CD8-positive, alpha-beta memory T cell (primary cell): ENCODE measurements at regions not wholly inside any gene's neighbourhood (a gene's known extent, or its start where the extent isn't known, plus 50 kb on each side); places are given as distances from the start of the nearest gene placed in this dataset.

Experiments
- CTCF ChIA-PET: fragments of 350-600 bp; sonication (Branson Sonifier 250); formaldehyde crosslinking; loops from one replicate; lab custom pipeline; 2021; ENCODE audit warnings: antibody characterized with exemption; lab: Charles Lee
- POLR2A ChIA-PET: fragments of 350-600 bp; sonication (Branson Sonifier 250); formaldehyde crosslinking; loops from one replicate; lab custom pipeline; 2021; ENCODE audit warnings: antibody characterized with exemption; lab: Charles Lee
- DNase-seq, 5 donors: peaks; one replicate each; pipeline versions ENCODE4 v3.0.0 to v3.0.0-alpha.2; 2020 to 2022; ENCODE audit warnings: mixed read lengths in 1 of 5
- H3K27ac ChIP-seq: one replicate; pipeline ENCODE4 v1.7.0; 2013; ENCODE audit warnings: low read depth, mild to moderate bottlenecking, low read length, moderate library complexity
- H3K27me3 ChIP-seq: 2 replicates; pipeline ENCODE4 v1.7.0; 2013; ENCODE audit warnings: low read length, mild to moderate bottlenecking; ENCODE audit not compliant: insufficient read depth, poor library complexity, severe bottlenecking
- H3K36me3 ChIP-seq: 2 replicates; pipeline ENCODE4 v1.7.0; 2013; ENCODE audit warnings: mild to moderate bottlenecking, low read length, moderate library complexity; ENCODE audit not compliant: insufficient read depth
- H3K4me1 ChIP-seq: 2 replicates; pipeline ENCODE4 v1.7.0; 2013; ENCODE audit warnings: mild to moderate bottlenecking, low read length, moderate library complexity; ENCODE audit not compliant: insufficient read depth
- H3K4me3 ChIP-seq: 2 replicates; pipeline ENCODE4 v1.7.0; 2013; ENCODE audit warnings: mild to moderate bottlenecking, low read length
- H3K9me3 ChIP-seq: 2 replicates; pipeline ENCODE4 v1.7.0; 2013; ENCODE audit warnings: mild to moderate bottlenecking, low read length
- H3K27ac Mint-ChIP-seq, 8 donors: one replicate each; pipeline ENCODE4 v1.8.0; 2020 to 2021; ENCODE audit warnings: mixed read lengths in 8 of 8, mild to moderate bottlenecking in 6 of 8, inconsistent platforms in 3 of 8, moderate library complexity in 3 of 8
- H3K27me3 Mint-ChIP-seq, 2 donors: one replicate each; pipeline ENCODE4 v1.8.0; 2020 to 2021; ENCODE audit warnings: mixed read lengths in 2 of 2, mild to moderate bottlenecking in 1 of 2, moderate library complexity in 1 of 2
- H3K36me3 Mint-ChIP-seq, 3 donors: one replicate each; pipeline ENCODE4 v1.8.0; 2020 to 2021; ENCODE audit warnings: mixed read lengths in 3 of 3, inconsistent platforms in 1 of 3, mild to moderate bottlenecking in 1 of 3
- H3K4me1 Mint-ChIP-seq, 3 donors: one replicate each; pipeline ENCODE4 v1.8.0; 2020 to 2021; ENCODE audit warnings: mixed read lengths in 3 of 3, inconsistent platforms in 1 of 3, mild to moderate bottlenecking in 1 of 3
- H3K4me3 Mint-ChIP-seq, 7 donors: one replicate each; pipeline ENCODE4 v1.8.0; 2020 to 2021; ENCODE audit warnings: mixed read lengths in 7 of 7, mild to moderate bottlenecking in 6 of 7, moderate library complexity in 4 of 7, inconsistent platforms in 2 of 7
- H3K9me3 Mint-ChIP-seq, 5 donors: one replicate each; pipeline ENCODE4 v1.8.0; 2020 to 2022; ENCODE audit warnings: mixed read lengths in 5 of 5, mild to moderate bottlenecking in 3 of 5, moderate library complexity in 2 of 5, inconsistent platforms in 1 of 5

- no peaks in the 10 kb centered on the region for H3K9me3 ChIP-seq
- no peaks in the 10 kb centered on the region for H3K36me3 ChIP-seq
- H3K27ac Mint-ChIP-seq: peak overlapping the region in 3 of 8 donors; percentile 30 to 74 (median 52)
- H3K27me3 Mint-ChIP-seq: no peaks in the 10 kb centered on the region
- H3K4me3 ChIP-seq: no peak overlapping the region
- H3K27ac ChIP-seq: no peak overlapping the region
- H3K36me3 Mint-ChIP-seq: peaks cover 2 to 45% (median 2%) of the 10 kb centered on the region in 3 donors
- CTCF ChIA-PET: no interaction called here
- peaks cover 0 to 10% (median 3%) of the 10 kb centered on the region in 3 donors for H3K4me1 Mint-ChIP-seq
- no peak for DNase-seq
- POLR2A ChIA-PET: no interaction called here
- no peaks in the 10 kb centered on the region for H3K4me1 ChIP-seq
- no peaks in the 10 kb centered on the region for H3K27me3 ChIP-seq
- peaks cover 6 to 43% (median 23%) of the 10 kb centered on the region in 5 donors for H3K9me3 Mint-ChIP-seq
- no peak overlapping the region for H3K4me3 Mint-ChIP-seq
Observed at GRCh38 chr7:33705333-33705833, 200.0 kb upstream of the BMPER start.

- no peak for DNase-seq
- H3K27me3 ChIP-seq: no peaks in the 10 kb centered on the region
- H3K4me3 ChIP-seq: no peak overlapping the region
- no peaks in the 10 kb centered on the region for H3K4me1 ChIP-seq
- POLR2A ChIA-PET: no interaction called here
- peaks cover 6 to 35% (median 15%) of the 10 kb centered on the region in 5 donors for H3K9me3 Mint-ChIP-seq
- H3K27ac Mint-ChIP-seq: no peak overlapping the region
- H3K4me1 Mint-ChIP-seq: peaks cover 0 to 14% (median 3%) of the 10 kb centered on the region in 3 donors
- peaks cover 0 to 38% (median 2%) of the 10 kb centered on the region in 3 donors for H3K36me3 Mint-ChIP-seq
- H3K36me3 ChIP-seq: no peaks in the 10 kb centered on the region
- H3K27me3 Mint-ChIP-seq: no peaks in the 10 kb centered on the region
- no peaks in the 10 kb centered on the region for H3K9me3 ChIP-seq
- H3K27ac ChIP-seq: no peak overlapping the region
- H3K4me3 Mint-ChIP-seq: no peak overlapping the region
- CTCF ChIA-PET: no interaction called here
Observed at GRCh38 chr7:33706186-33706585, 199.2 kb upstream of the BMPER start.

- H3K27ac Mint-ChIP-seq: peak overlapping the region in 1 of 8 donors; percentile 15
- CTCF ChIA-PET: no interaction called here
- no peaks in the 10 kb centered on the region for H3K36me3 ChIP-seq
- H3K9me3 ChIP-seq: no peaks in the 10 kb centered on the region
- H3K27me3 ChIP-seq: no peaks in the 10 kb centered on the region
- H3K4me1 Mint-ChIP-seq: peaks cover 0 to 14% (median 3%) of the 10 kb centered on the region in 3 donors
- H3K4me1 ChIP-seq: no peaks in the 10 kb centered on the region
- peaks cover 0 to 32% (median under 1%) of the 10 kb centered on the region in 3 donors for H3K36me3 Mint-ChIP-seq
- H3K4me3 ChIP-seq: no peak overlapping the region
- POLR2A ChIA-PET: no interaction called here
- H3K27me3 Mint-ChIP-seq: no peaks in the 10 kb centered on the region
- no peak overlapping the region for H3K4me3 Mint-ChIP-seq
- peaks cover 6 to 29% (median 10%) of the 10 kb centered on the region in 5 donors for H3K9me3 Mint-ChIP-seq
- no peak for DNase-seq
- H3K27ac ChIP-seq: no peak overlapping the region
Observed at GRCh38 chr7:33706771-33707200, 198.6 kb upstream of the BMPER start.

GRCh38 chr7:33707427-33707826, 197.9 kb upstream of the BMPER start:
- Mint-ChIP-seq H3K4me3 (peak overlapping the region in 2 of 7 donors; percentile 14 to 38), H3K27ac (peak overlapping the region in 2 of 8 donors; percentile 15 to 44), H3K9me3 (peaks cover 1 to 23% (median 3%) of the 10 kb centered on the region in 5 donors), H3K36me3 (peaks cover 0 to 26% (median 0%) of the 10 kb centered on the region in 3 donors), H3K27me3 (no peaks in the 10 kb centered on the region), H3K4me1 (peaks cover 0 to 14% (median 3%) of the 10 kb centered on the region in 3 donors)
- H3K9me3 ChIP-seq: no peaks in the 10 kb centered on the region
- H3K4me3 ChIP-seq: no peak overlapping the region
- DNase-seq: peak in 1 of 5 donors; percentile 17
- CTCF ChIA-PET: no interaction called here
- POLR2A ChIA-PET: no interaction called here
- no peak overlapping the region for H3K27ac ChIP-seq
- H3K4me1 ChIP-seq: no peaks in the 10 kb centered on the region
- H3K27me3 ChIP-seq: no peaks in the 10 kb centered on the region
- H3K36me3 ChIP-seq: no peaks in the 10 kb centered on the region

- Mint-ChIP-seq H3K4me1 (peaks cover 0 to 8% (median 2%) of the 10 kb centered on the region in 3 donors), H3K27ac (no peak overlapping the region), H3K27me3 (no peaks in the 10 kb centered on the region), H3K9me3 (peaks cover 0 to 4% (median 1%) of the 10 kb centered on the region in 5 donors), H3K36me3 (peaks cover 0 to 10% (median 0%) of the 10 kb centered on the region in 3 donors), H3K4me3 (no peak overlapping the region)
- ChIA-PET POLR2A (no interaction called here), CTCF (no interaction called here)
- no peaks in the 10 kb centered on the region for H3K36me3 ChIP-seq
- H3K4me3 ChIP-seq: no peak overlapping the region
- no peaks in the 10 kb centered on the region for H3K9me3 ChIP-seq
- H3K4me1 ChIP-seq: no peaks in the 10 kb centered on the region
- no peak for DNase-seq
- H3K27me3 ChIP-seq: no peaks in the 10 kb centered on the region
- no peak overlapping the region for H3K27ac ChIP-seq
Observed at GRCh38 chr7:33710608-33711007, 194.7 kb upstream of the BMPER start.

GRCh38 chr7:33711231-33712019, 193.9 kb upstream of the BMPER start:
- CTCF ChIA-PET: no interaction called here

GRCh38 chr7:33712020-33712414, 193.3 kb upstream of the BMPER start:
- H3K27me3 ChIP-seq: no peaks in the 10 kb centered on the region
- H3K9me3 Mint-ChIP-seq: peaks cover 0 to 4% (median 1%) of the 10 kb centered on the region in 5 donors
- no peak overlapping the region for H3K27ac Mint-ChIP-seq
- DNase-seq: no peak
- ChIA-PET POLR2A (no interaction called here), CTCF (no interaction called here)
- H3K4me1 ChIP-seq: no peaks in the 10 kb centered on the region
- H3K4me1 Mint-ChIP-seq: peaks cover 0 to 5% (median 0%) of the 10 kb centered on the region in 3 donors
- H3K9me3 ChIP-seq: no peaks in the 10 kb centered on the region
- no peak overlapping the region for H3K4me3 ChIP-seq
- no peak overlapping the region for H3K4me3 Mint-ChIP-seq
- H3K27me3 Mint-ChIP-seq: no peaks in the 10 kb centered on the region
- no peaks in the 10 kb centered on the region for H3K36me3 ChIP-seq
- H3K36me3 Mint-ChIP-seq: peaks cover 0 to 8% (median 0%) of the 10 kb centered on the region in 3 donors
- H3K27ac ChIP-seq: no peak overlapping the region

More at GRCh38 chr7:33711231-33712019, 193.9 kb upstream of the BMPER start:
- H3K36me3 Mint-ChIP-seq: peaks cover 0 to 10% (median 0%) of the 10 kb centered on the region in 3 donors
- H3K9me3 ChIP-seq: no peaks in the 10 kb centered on the region
- peaks cover 0 to 4% (median 1%) of the 10 kb centered on the region in 5 donors for H3K9me3 Mint-ChIP-seq
- H3K4me3 Mint-ChIP-seq: no peak overlapping the region
- H3K27ac ChIP-seq: no peak overlapping the region
- peak overlapping the region in 1 of 8 donors; percentile 12 for H3K27ac Mint-ChIP-seq
- H3K4me1 ChIP-seq: no peaks in the 10 kb centered on the region
- H3K4me1 Mint-ChIP-seq: peaks cover 0 to 5% (median 0%) of the 10 kb centered on the region in 3 donors
- no peaks in the 10 kb centered on the region for H3K27me3 Mint-ChIP-seq
- H3K27me3 ChIP-seq: no peaks in the 10 kb centered on the region
- no peak overlapping the region for H3K4me3 ChIP-seq
- H3K36me3 ChIP-seq: no peaks in the 10 kb centered on the region
- DNase-seq: no peak
- POLR2A ChIA-PET: no interaction called here

- ChIA-PET CTCF (no interaction called here), POLR2A (no interaction called here)
- Mint-ChIP-seq H3K4me3 (peak overlapping the region in 1 of 7 donors; percentile 54), H3K4me1 (peaks cover 0 to 5% (median 0%) of the 10 kb centered on the region in 3 donors), H3K9me3 (peaks cover 0 to 6% (median 1%) of the 10 kb centered on the region in 5 donors), H3K27ac (no peak overlapping the region), H3K36me3 (peaks cover 0 to 9% (median 0%) of the 10 kb centered on the region in 3 donors), H3K27me3 (no peaks in the 10 kb centered on the region)
- Histone ChIP-seq H3K4me1 (no peaks in the 10 kb centered on the region), H3K27ac (no peak overlapping the region), H3K27me3 (no peaks in the 10 kb centered on the region), H3K36me3 (no peaks in the 10 kb centered on the region), H3K4me3 (no peak overlapping the region), H3K9me3 (no peaks in the 10 kb centered on the region)
- DNase-seq: no peak
Observed at GRCh38 chr7:33714208-33714607, 191.1 kb upstream of the BMPER start.
